HEK293T (cell line): ENCODE measurements at regions not wholly inside any gene's neighbourhood (a gene's known extent, or its start where the extent isn't known, plus 50 kb on each side); places are given as distances from the start of the nearest gene placed in this dataset.

ENCODE experiments used
- CTCF ChIA-PET: fragments of 350-600 bp; formaldehyde crosslinking; extraction: SDS; loops from one replicate; lab custom pipeline; 2021; ENCODE audit warnings: antibody characterized with exemption, inconsistent platforms; lab: Yijun Ruan, JAX
- POLR2A ChIA-PET: fragments of 350-600 bp; formaldehyde crosslinking; extraction: SDS; loops from one replicate; lab custom pipeline; 2020; ENCODE audit warnings: antibody characterized with exemption, inconsistent platforms; lab: Yijun Ruan, JAX
- DNase-seq: peaks from one replicate; pipeline ENCODE4 v3.0.0; 2012; ENCODE audit warnings: mixed read lengths; ENCODE audit errors: extremely low spot score
- ARNT ChIP-seq: fragments of 450-650 bp; IDR thresholded peaks from 2 replicates; pipeline ENCODE4 v1.6.1; 2017; ENCODE audit warnings: mild to moderate bottlenecking
- BHLHE40 ChIP-seq: fragments of 450-650 bp; IDR thresholded peaks from 2 replicates; pipeline ENCODE4 v1.6.1; 2016; ENCODE audit warnings: mild to moderate bottlenecking, moderate library complexity, borderline replicate concordance
- CTBP1 ChIP-seq: fragments of 450-650 bp; IDR thresholded peaks from 2 replicates; pipeline ENCODE4 v1.6.1; 2016; ENCODE audit warnings: borderline replicate concordance
- ELF4 ChIP-seq: fragments of 450-650 bp; IDR thresholded peaks from 2 replicates; pipeline ENCODE4 v1.6.1; 2017; ENCODE audit warnings: antibody characterized with exemption
- FOXA1 ChIP-seq: fragments of 450-650 bp; IDR thresholded peaks from 2 replicates; pipeline ENCODE4 v1.6.1; 2016; ENCODE audit warnings: mild to moderate bottlenecking
- FOXK2 ChIP-seq: fragments of 450-650 bp; IDR thresholded peaks from 2 replicates; pipeline ENCODE4 v1.6.1; 2016; ENCODE audit warnings: mild to moderate bottlenecking
- FOXM1 ChIP-seq: fragments of 450-650 bp; IDR thresholded peaks from 2 replicates; pipeline ENCODE4 v1.6.1; 2017; ENCODE audit warnings: mild to moderate bottlenecking, borderline replicate concordance
- HDGF ChIP-seq: fragments of 450-650 bp; IDR thresholded peaks from 2 replicates; pipeline ENCODE4 v1.6.1; 2017; ENCODE audit warnings: antibody characterized with exemption, borderline replicate concordance
- L3MBTL2 ChIP-seq: fragments of 450-650 bp; conservative IDR thresholded peaks from 2 replicates; pipeline ENCODE4 v1.6.1; 2016; ENCODE audit warnings: mild to moderate bottlenecking
- LEF1 ChIP-seq: fragments of 450-650 bp; IDR thresholded peaks from 2 replicates; pipeline ENCODE4 v1.6.1; 2017; ENCODE audit warnings: mild to moderate bottlenecking, borderline replicate concordance
- NFRKB ChIP-seq: fragments of 450-650 bp; IDR thresholded peaks from 2 replicates; pipeline ENCODE4 v1.6.1; 2016; ENCODE audit warnings: mild to moderate bottlenecking, moderate library complexity
- PKNOX1 ChIP-seq: fragments of 450-650 bp; IDR thresholded peaks from 2 replicates; pipeline ENCODE4 v1.6.1; 2016
- SP1 ChIP-seq: fragments of 450-650 bp; IDR thresholded peaks from 2 replicates; pipeline ENCODE4 v1.6.1; 2017
- SUZ12 ChIP-seq: fragments of 450-650 bp; IDR thresholded peaks from 2 replicates; pipeline ENCODE4 v1.6.1; 2016; ENCODE audit warnings: mild to moderate bottlenecking
- TARDBP ChIP-seq: fragments of 450-650 bp; IDR thresholded peaks from 2 replicates; pipeline ENCODE4 v1.6.1; 2016
- ZNF384 ChIP-seq: fragments of 450-650 bp; IDR thresholded peaks from 2 replicates; pipeline ENCODE4 v1.6.1; 2016

DNA sequence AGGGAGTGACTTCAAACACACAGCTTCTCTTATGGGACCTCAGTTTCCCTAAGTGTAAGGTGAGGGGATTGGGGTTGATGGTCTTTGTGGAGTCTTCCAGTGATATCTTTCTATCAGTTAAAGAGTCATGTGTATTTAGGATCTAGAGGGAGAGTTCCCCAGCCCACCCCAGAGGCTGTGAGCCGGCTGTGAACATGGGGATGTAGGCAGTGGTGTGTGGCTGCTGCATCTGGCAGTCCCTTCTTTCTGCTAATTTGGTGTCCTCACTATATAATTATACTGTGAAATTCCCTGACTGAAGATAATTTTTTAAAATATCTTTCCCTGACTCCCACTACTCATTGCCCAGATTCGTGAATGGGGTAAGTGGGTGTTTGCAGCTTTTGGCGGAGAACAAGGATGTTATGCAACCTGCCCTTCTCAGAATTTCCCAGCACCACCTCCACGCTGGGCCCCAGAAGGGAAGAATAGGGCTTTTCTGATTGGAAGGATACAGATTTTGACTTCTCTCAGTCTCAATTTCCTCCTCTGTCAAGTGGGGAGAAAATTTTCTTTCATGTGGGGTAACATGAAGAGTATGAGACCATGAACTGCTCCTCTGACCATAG is 79.0 kb upstream of the RASGRF1 start:
- TF ChIP-seq ZNF384 (no peak), ELF4 (no peak), SP1 (no peak), ARNT (no peak), BHLHE40 (no peak), FOXK2 (no peak), PKNOX1 (no peak), LEF1 (no peak), CTBP1 (no peak), SUZ12 (no peak), TARDBP (no peak), L3MBTL2 (no peak), HDGF (no peak), FOXM1 (no peak), FOXA1 (no peak), NFRKB (no peak)
- DNase-seq, result no peak
- CTCF ChIA-PET, result interaction anchor here (0.7 to 1.7 kb wide), 3 partner anchors 15 to 122 kb away, joined by 3 to 4 read pairs (median 4); no protein-coding TSS in a partner anchor
- POLR2A ChIA-PET, result interaction anchor here (2.3 kb wide), 1 partner anchor 15 kb away, joined by 5 read pairs; no protein-coding TSS in a partner anchor

- TF ChIP-seq ARNT, result no peak
- TF ChIP-seq FOXA1, result no peak
- no peak for TF ChIP-seq SP1
- no peak for TF ChIP-seq TARDBP
- no peak for TF ChIP-seq ZNF384
- TF ChIP-seq LEF1, result no peak
- TF ChIP-seq CTBP1, result no peak
- ChIA-PET CTCF (interaction anchor here (0.7 to 1.5 kb wide), 3 partner anchors 16 to 121 kb away, joined by 3 to 4 read pairs (median 4); no protein-coding TSS in a partner anchor), POLR2A (interaction anchor here (2.3 kb wide), 1 partner anchor 16 kb away, joined by 5 read pairs; no protein-coding TSS in a partner anchor)
- DNase-seq, result peak; percentile 53
Measured at GRCh38 chr15:79168922-79169456, 78.4 kb upstream of the RASGRF1 start.

- no peak for DNase-seq
- TF ChIP-seq HDGF (no peak), LEF1 (no peak), SUZ12 (no peak), ZNF384 (no peak), NFRKB (no peak), PKNOX1 (no peak)
- ChIA-PET CTCF (no interaction called here), POLR2A (interaction anchor here (2.3 kb wide), 1 partner anchor 17 kb away, joined by 5 read pairs; no protein-coding TSS in a partner anchor)
Measured at GRCh38 chr15:79167776-79168175, 77.2 kb upstream of the RASGRF1 start.

- ChIA-PET POLR2A (no interaction called here), CTCF (no interaction called here)
- no peak for DNase-seq
- TF ChIP-seq FOXA1, result no peak
- TF ChIP-seq ELF4, result no peak
- no peak for TF ChIP-seq TARDBP
- TF ChIP-seq LEF1, result no peak
Measured at GRCh38 chr15:79166311-79166955, 75.9 kb upstream of the RASGRF1 start.

DNA sequence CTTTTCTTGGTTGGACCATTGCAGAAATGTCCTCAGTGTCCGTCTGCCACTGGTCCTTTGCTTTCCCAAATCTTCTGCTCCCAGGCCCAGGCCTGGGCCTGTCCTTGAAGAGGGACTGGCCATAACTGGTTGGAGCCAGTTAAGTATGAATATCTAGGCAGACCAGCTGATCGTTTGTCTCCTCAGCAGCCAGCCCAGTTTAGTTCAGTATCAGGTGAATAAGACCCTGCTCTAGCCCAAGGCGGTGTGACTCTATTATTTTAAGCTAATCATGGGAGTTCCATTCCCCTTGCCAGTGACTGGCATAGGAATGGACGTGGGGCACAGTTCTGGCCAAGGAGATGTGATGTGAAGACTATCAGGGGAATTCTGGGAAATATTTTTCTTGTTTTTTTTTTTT is 73.9 kb upstream of the RASGRF1 start:
- ChIA-PET CTCF (no interaction called here), POLR2A (no interaction called here)
- TF ChIP-seq ARNT (no peak), FOXA1 (no peak), CTBP1 (no peak), HDGF (no peak), LEF1 (no peak), ZNF384 (no peak), ELF4 (no peak), SP1 (no peak), PKNOX1 (no peak), L3MBTL2 (no peak), FOXM1 (no peak), SUZ12 (no peak)

DNA sequence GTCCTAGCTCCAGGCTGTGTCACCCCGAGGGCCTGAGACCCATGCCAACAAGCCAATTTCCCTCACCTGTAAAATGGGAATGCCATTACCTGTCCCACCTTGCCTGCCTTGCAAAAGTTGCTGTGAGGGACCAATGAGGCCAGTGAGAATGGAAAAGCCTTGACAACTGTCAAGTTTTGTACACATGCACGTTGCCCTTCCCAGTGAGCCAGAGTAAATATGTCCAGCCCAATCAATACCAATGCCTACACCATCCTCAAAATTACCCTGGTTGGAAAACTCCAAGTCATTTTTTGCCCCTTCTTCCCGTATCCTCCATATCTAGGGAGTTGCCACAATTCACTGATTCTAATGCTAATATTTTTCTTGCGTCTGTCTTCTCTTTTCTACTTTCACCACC is 73.5 kb upstream of the RASGRF1 start:
- TF ChIP-seq FOXM1, result no peak
- TF ChIP-seq TARDBP, result no peak
- TF ChIP-seq SP1, result no peak
- TF ChIP-seq SUZ12, result no peak
- TF ChIP-seq FOXK2, result no peak
- no peak for TF ChIP-seq NFRKB
- TF ChIP-seq CTBP1, result no peak
- no peak for TF ChIP-seq ZNF384
- TF ChIP-seq HDGF, result no peak
- no peak for DNase-seq
- ChIA-PET POLR2A (no interaction called here), CTCF (no interaction called here)

More for the DNA sequence above, 73.9 kb upstream of the RASGRF1 start:
- DNase-seq, result no peak
